K562 (cell line): ENCODE measurements at regions not wholly inside any gene's neighbourhood (a gene's known extent, or its start where the extent isn't known, plus 50 kb on each side); places are given as distances from the start of the nearest gene placed in this dataset.

Experiments used
- ATAC-seq: fragments of 200-7000 bp; cut with Tn5 transposase; 3 replicates; pipeline ENCODE4 v1.9.1; 2020; ENCODE audit warnings: moderate library complexity
- BruUV-seq: library from RNA; stranded (reverse); fragments of 400-500 nt; replicated peaks from 2 replicates; lab custom pipeline; 2021; lab: Mats Ljungman, UMichigan
- CTCF ChIA-PET: fragments of 300-600 bp; formaldehyde crosslinking; extraction: SDS; loops from one replicate; lab custom pipeline; 2021; ENCODE audit warnings: low intra/inter-chr PET ratio; lab: Yijun Ruan, JAX
- POLR2A ChIA-PET: fragments of 300-600, 350-650 bp; sonication (Branson Sonifier 250); formaldehyde crosslinking; extraction: SDS; loops from one replicate; lab custom pipeline; 2021; ENCODE audit warnings: antibody characterized with exemption, inconsistent platforms; lab: Yijun Ruan, JAX
- DNase-seq, 4 experiments: peaks; one replicate each; pipeline versions ENCODE4 v3.0.0 to v3.0.0-alpha.2; 2011 to 2018; ENCODE audit warnings: low spot score in 3 of 4, mixed read lengths in 3 of 4; ENCODE audit errors: extremely low read depth in 1 of 4
- FAIRE-seq: peaks from 2 replicates; lab custom pipeline; 2011; peaks lifted over from hg19 to GRCh38; lab: Jason Lieb, UNC
- H2AFZ ChIP-seq: 2 replicates; pipeline ENCODE4 v1.6.0; 2011; ENCODE audit warnings: low read depth, low read length, control low read depth, inconsistent platforms
- H3K27ac ChIP-seq: fragments of 200-600 bp; 3 replicates; pipeline ENCODE4 v1.8.0; 2011; ENCODE audit warnings: low read depth, mild to moderate bottlenecking, control low read depth, inconsistent platforms, low read length, moderate library complexity, mixed read lengths; ENCODE audit errors: extremely low read depth
- H3K27me3 ChIP-seq, 2 experiments: fragments of 300-600 bp in 1 of 2; 2 replicates in 1 of 2; 3 replicates in 1 of 2; pipeline versions ENCODE4 v1.6.0 to v1.8.0; 2011; ENCODE audit warnings: inconsistent platforms in 2 of 2, low read length in 2 of 2, mild to moderate bottlenecking in 1 of 2, mixed read lengths in 1 of 2, moderate library complexity in 1 of 2; ENCODE audit not compliant: control insufficient read depth in 2 of 2, insufficient read depth in 2 of 2
- H3K36me3 ChIP-seq: fragments of 300-600 bp; 3 replicates; pipeline ENCODE4 v1.8.0; 2011; ENCODE audit warnings: mild to moderate bottlenecking, low read length, inconsistent platforms; ENCODE audit not compliant: control insufficient read depth, insufficient read depth
- H3K4me1 ChIP-seq, 2 experiments: fragments of 200-600 bp in 1 of 2; replicated peaks in 1 of 2; 2 replicates in 1 of 2; 3 replicates in 1 of 2; pipeline versions ENCODE4 v1.5.1 to v1.8.0; 2011; ENCODE audit warnings: inconsistent platforms in 2 of 2, low read length in 2 of 2, mild to moderate bottlenecking in 1 of 2, mixed read lengths in 1 of 2, moderate library complexity in 1 of 2; ENCODE audit not compliant: control insufficient read depth in 2 of 2, insufficient read depth in 2 of 2
- H3K4me2 ChIP-seq: 2 replicates; pipeline ENCODE4 v1.6.1; 2011; ENCODE audit warnings: low read length, control low read depth, inconsistent platforms, mixed read lengths; ENCODE audit not compliant: insufficient read depth
- H3K4me3 ChIP-seq: fragments of 200-600 bp; sonication (generic), shearing (Covaris generic); 2 replicates; pipeline ENCODE4 v1.5.1; 2016; ENCODE audit warnings: control low read depth, inconsistent platforms
- H3K79me2 ChIP-seq: fragments of 200-600 bp; 3 replicates; pipeline ENCODE4 v1.8.0; 2011; ENCODE audit warnings: low read length, inconsistent platforms; ENCODE audit not compliant: control insufficient read depth, insufficient read depth
- H3K9ac ChIP-seq, 2 experiments: 2 replicates each; pipeline versions ENCODE4 v1.6.0 to v1.6.1; 2011; ENCODE audit warnings: low read depth in 2 of 2, low read length in 2 of 2, control low read depth in 1 of 2, inconsistent platforms in 1 of 2, mild to moderate bottlenecking in 1 of 2, mixed read lengths in 1 of 2; ENCODE audit not compliant: insufficient read depth in 1 of 2
- H3K9me1 ChIP-seq: one replicate; pipeline ENCODE4 v1.6.0; 2011; ENCODE audit warnings: inconsistent platforms, mild to moderate bottlenecking, low read length, moderate library complexity; ENCODE audit not compliant: control insufficient read depth, insufficient read depth
- H3K9me3 ChIP-seq: replicated peaks from 2 replicates; pipeline ENCODE4 v1.5.1; 2011; ENCODE audit warnings: low read depth, low read length, inconsistent platforms; ENCODE audit not compliant: control insufficient read depth, insufficient read depth
- H4K20me1 ChIP-seq: replicated peaks from 2 replicates; pipeline ENCODE4 v1.6.1; 2011; ENCODE audit warnings: low read length, inconsistent platforms, mixed read lengths; ENCODE audit not compliant: control insufficient read depth, insufficient read depth
- KLF1 ChIP-seq: fragments of 450-650 bp; IDR thresholded peaks from 2 replicates; pipeline ENCODE4 v1.6.1; 2016; ENCODE audit warnings: missing genetic modification characterization, missing compliant biosample characterization
- PYGO2 ChIP-seq: fragments of 450-650 bp; IDR thresholded peaks from 2 replicates; pipeline ENCODE4 v1.6.1; 2016; ENCODE audit warnings: mild to moderate bottlenecking, missing genetic modification characterization, moderate library complexity, missing compliant biosample characterization
- SIN3A ChIP-seq, 2 experiments: fragments of 150-350 bp in 1 of 2; IDR thresholded peaks; 2 replicates each; pipeline ENCODE4 v1.6.1; 2011 to 2016; ENCODE audit warnings: borderline replicate concordance in 2 of 2, low read depth in 2 of 2, low read length in 2 of 2, mild to moderate bottlenecking in 2 of 2, moderate library complexity in 2 of 2; ENCODE audit not compliant: control insufficient read depth in 1 of 2
- SRSF7 ChIP-seq: fragments of 200-400 bp; formaldehyde crosslinking; optimal IDR thresholded peaks from 2 replicates; pipeline ENCODE3; 2017; ENCODE audit warnings: mild to moderate bottlenecking, low read depth, low read length
- TRIM24 ChIP-seq, 2 experiments: fragments of 450-650 bp; IDR thresholded peaks; 2 replicates each; pipeline ENCODE4 v1.6.1; 2016
- ZNF23 ChIP-seq: fragments of 250-450 bp; sonication (Bioruptor Pico); IDR thresholded peaks from 2 replicates; pipeline ENCODE4 v1.4.0; 2020; ENCODE audit warnings: mild to moderate bottlenecking
- ZNF24 ChIP-seq: fragments of 450-650 bp; IDR thresholded peaks from 2 replicates; pipeline ENCODE4 v1.6.1; 2016
- ZNF695 ChIP-seq: fragments of 450-650 bp; formaldehyde crosslinking; IDR thresholded peaks from 2 replicates; pipeline ENCODE4 v1.4.0; 2020; ENCODE audit warnings: mild to moderate bottlenecking, moderate library complexity
- ZNF766 ChIP-seq: fragments of 200-800 bp; sonication (Bioruptor generic); conservative IDR thresholded peaks from 2 replicates; pipeline ENCODE4 v1.6.1; 2016; ENCODE audit warnings: missing genetic modification characterization, missing compliant biosample characterization
- WGBS: fragments of 100-300 bp; shearing (Covaris generic); methylation state at CpG from one replicate; pipeline ENCODE4 v1.1.6; 2016; ENCODE audit warnings: low coverage, mixed read lengths; ENCODE audit not compliant: insufficient coverage; ENCODE audit errors: missing lambda C conversion rate; 5-methylcytosine and 5-hydroxymethylcytosine counted together
- in situ Hi-C: fragments of 300-500 bp; cut with MboI; formaldehyde crosslinking; loops from 4 replicates; pipeline ENCODE4 v1.15.0; 2018; ENCODE audit warnings: inconsistent platforms, mixed read lengths
- intact Hi-C: fragments of 100-400 bp; cut with micrococcal nuclease; formaldehyde crosslinking; loops from 2 replicates; pipeline ENCODE4 v1.14.2; 2022
- TF ChIP-seq, protein P1 (sequence below): fragments of 450-650 bp; conservative IDR thresholded peaks from 2 replicates; pipeline ENCODE4 v1.6.1; 2016; ENCODE audit warnings: missing genetic modification characterization, low read depth, mild to moderate bottlenecking, missing compliant biosample characterization, moderate library complexity
- TF ChIP-seq, protein P2 (sequence below), 2 experiments: fragments of 450-650 bp in 1 of 2; IDR thresholded peaks; 2 replicates each; pipeline ENCODE4 v1.6.1; 2011 to 2017; ENCODE audit warnings: low read depth in 2 of 2, antibody characterized with exemption in 1 of 2, borderline replicate concordance in 1 of 2, low read length in 1 of 2, mild to moderate bottlenecking in 1 of 2, mixed read lengths in 1 of 2; ENCODE audit not compliant: control insufficient read depth in 1 of 2
- TF ChIP-seq, protein P3 (sequence below): fragments of 450-650 bp; formaldehyde crosslinking; conservative IDR thresholded peaks from 2 replicates; pipeline ENCODE4 v1.4.0; 2022; ENCODE audit warnings: mild to moderate bottlenecking, missing genetic modification characterization
- TF ChIP-seq, protein P4 (sequence below): IDR thresholded peaks from 2 replicates; pipeline ENCODE4 v1.6.1; 2011; ENCODE audit not compliant: insufficient read length; ENCODE audit errors: extremely low read depth

DNA sequence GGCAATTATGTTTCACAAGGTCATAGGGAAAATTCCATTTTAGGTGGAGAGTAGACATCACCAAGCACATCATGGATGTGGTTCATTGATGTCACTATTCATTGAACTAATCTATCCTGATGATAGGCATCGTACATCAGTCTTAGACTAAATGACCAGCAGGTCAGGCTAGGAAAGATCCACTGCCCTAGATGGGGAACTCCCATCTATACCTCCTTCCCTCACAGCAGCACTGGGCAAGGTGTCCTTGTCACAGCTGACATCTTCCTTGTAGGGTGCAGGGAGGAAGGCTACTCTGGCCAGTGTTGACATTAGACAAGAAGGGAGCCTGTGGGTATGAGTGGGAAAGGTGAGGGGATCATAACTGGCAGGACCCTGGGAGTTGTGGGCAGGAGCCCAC is 63.8 kb upstream of the CAPRIN2 start:
- WGBS: 0% methylated on average over 1 of the region's 1 CpG
- Histone ChIP-seq H3K9ac (no peak overlapping the region), H2AFZ (no peak overlapping the region), H3K27me3 (peaks cover 8 to 19% of the 10 kb centered on the region in 2 experiments; a peak in 4 of 5 replicates), H3K36me3 (no peaks in the 10 kb centered on the region), H3K4me3 (no peak overlapping the region), H3K9me1 (no peaks in the 10 kb centered on the region), H3K4me2 (no peak overlapping the region), H3K27ac (no peak overlapping the region), H3K9me3 (no peaks in the 10 kb centered on the region), H3K79me2 (no peaks in the 10 kb centered on the region), H3K4me1 (peaks cover 0 to 12% of the 10 kb centered on the region in 2 experiments; a peak in 1 of 5 replicates), H4K20me1 (no peaks in the 10 kb centered on the region)
- DNase-seq (no peak), FAIRE-seq (no peak), ATAC-seq (no peak)
- in situ Hi-C loops: loop anchor here (25.0 kb wide), 1 partner anchor 631 kb away; no protein-coding TSS in a partner anchor
- ChIA-PET POLR2A (no interaction called here), CTCF (no interaction called here)
- intact Hi-C loops: no loop called here
- no TSS peak for BruUV-seq
- TF ChIP-seq ZNF695 (CRISPR knock-in tag) (no peak), TRIM24 (IDR thresholded peaks at IDR 0.05) (no peak), KLF1 (tag) (no peak), SIN3A (IDR thresholded peaks at IDR 0.05; ENCODE audit: borderline replicate concordance in 2 of 2, control insufficient read depth in 1 of 2, low read depth in 2 of 2, low read length in 2 of 2) (no peak), SRSF7 (no peak), ZNF24 (no peak), ZNF766 (CRISPR knock-in tag) (no peak), ZNF23 (CRISPR knock-in tag) (no peak), PYGO2 (no peak)
- TF ChIP-seq, protein P1, sequence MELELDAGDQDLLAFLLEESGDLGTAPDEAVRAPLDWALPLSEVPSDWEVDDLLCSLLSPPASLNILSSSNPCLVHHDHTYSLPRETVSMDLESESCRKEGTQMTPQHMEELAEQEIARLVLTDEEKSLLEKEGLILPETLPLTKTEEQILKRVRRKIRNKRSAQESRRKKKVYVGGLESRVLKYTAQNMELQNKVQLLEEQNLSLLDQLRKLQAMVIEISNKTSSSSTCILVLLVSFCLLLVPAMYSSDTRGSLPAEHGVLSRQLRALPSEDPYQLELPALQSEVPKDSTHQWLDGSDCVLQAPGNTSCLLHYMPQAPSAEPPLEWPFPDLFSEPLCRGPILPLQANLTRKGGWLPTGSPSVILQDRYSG (tag): no peak
- TF ChIP-seq, protein P2, sequence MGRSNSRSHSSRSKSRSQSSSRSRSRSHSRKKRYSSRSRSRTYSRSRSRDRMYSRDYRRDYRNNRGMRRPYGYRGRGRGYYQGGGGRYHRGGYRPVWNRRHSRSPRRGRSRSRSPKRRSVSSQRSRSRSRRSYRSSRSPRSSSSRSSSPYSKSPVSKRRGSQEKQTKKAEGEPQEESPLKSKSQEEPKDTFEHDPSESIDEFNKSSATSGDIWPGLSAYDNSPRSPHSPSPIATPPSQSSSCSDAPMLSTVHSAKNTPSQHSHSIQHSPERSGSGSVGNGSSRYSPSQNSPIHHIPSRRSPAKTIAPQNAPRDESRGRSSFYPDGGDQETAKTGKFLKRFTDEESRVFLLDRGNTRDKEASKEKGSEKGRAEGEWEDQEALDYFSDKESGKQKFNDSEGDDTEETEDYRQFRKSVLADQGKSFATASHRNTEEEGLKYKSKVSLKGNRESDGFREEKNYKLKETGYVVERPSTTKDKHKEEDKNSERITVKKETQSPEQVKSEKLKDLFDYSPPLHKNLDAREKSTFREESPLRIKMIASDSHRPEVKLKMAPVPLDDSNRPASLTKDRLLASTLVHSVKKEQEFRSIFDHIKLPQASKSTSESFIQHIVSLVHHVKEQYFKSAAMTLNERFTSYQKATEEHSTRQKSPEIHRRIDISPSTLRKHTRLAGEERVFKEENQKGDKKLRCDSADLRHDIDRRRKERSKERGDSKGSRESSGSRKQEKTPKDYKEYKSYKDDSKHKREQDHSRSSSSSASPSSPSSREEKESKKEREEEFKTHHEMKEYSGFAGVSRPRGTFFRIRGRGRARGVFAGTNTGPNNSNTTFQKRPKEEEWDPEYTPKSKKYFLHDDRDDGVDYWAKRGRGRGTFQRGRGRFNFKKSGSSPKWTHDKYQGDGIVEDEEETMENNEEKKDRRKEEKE (IDR thresholded peaks at IDR 0.05; ENCODE audit: borderline replicate concordance in 1 of 2, control insufficient read depth in 1 of 2, low read depth in 2 of 2, low read length in 1 of 2): no peak
- TF ChIP-seq, protein P3, sequence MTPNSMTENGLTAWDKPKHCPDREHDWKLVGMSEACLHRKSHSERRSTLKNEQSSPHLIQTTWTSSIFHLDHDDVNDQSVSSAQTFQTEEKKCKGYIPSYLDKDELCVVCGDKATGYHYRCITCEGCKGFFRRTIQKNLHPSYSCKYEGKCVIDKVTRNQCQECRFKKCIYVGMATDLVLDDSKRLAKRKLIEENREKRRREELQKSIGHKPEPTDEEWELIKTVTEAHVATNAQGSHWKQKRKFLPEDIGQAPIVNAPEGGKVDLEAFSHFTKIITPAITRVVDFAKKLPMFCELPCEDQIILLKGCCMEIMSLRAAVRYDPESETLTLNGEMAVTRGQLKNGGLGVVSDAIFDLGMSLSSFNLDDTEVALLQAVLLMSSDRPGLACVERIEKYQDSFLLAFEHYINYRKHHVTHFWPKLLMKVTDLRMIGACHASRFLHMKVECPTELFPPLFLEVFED (CRISPR knock-in tag): no peak
- TF ChIP-seq, protein P4, sequence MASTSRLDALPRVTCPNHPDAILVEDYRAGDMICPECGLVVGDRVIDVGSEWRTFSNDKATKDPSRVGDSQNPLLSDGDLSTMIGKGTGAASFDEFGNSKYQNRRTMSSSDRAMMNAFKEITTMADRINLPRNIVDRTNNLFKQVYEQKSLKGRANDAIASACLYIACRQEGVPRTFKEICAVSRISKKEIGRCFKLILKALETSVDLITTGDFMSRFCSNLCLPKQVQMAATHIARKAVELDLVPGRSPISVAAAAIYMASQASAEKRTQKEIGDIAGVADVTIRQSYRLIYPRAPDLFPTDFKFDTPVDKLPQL: no peak
